Heart left ventricle (tissue), 16 donors: ENCODE measurements at regions not wholly inside any gene's neighbourhood (a gene's known extent, or its start where the extent isn't known, plus 50 kb on each side); places are given as distances from the start of the nearest gene placed in this dataset.

ENCODE experiments used
- ATAC-seq, 4 donors: fragments of 200-7000 bp; cut with Tn5 transposase; one replicate each; pipeline ENCODE4 v1.9.1; 2020 to 2022; ENCODE audit warnings: moderate library complexity in 4 of 4, mild to moderate bottlenecking in 3 of 4, moderate number of reproducible peaks in 1 of 4
- DNase-seq, 5 donors: peaks; one replicate each; pipeline ENCODE4 v3.0.0-alpha.2; 2020
- H3K27ac ChIP-seq, 12 donors: fragments of 200-600 bp; sonication (generic) in 4 of 12; one replicate each; pipeline versions ENCODE4 v1.5.0 to v1.8.0; 2016 to 2022; ENCODE audit warnings: mild to moderate bottlenecking in 2 of 12
- H3K27me3 ChIP-seq, 9 donors: fragments of 200-600 bp; sonication (generic) in 2 of 9; one replicate each; pipeline versions ENCODE4 v1.5.1 to v1.8.0; 2016 to 2022; ENCODE audit warnings: mild to moderate bottlenecking in 3 of 9
- H3K36me3 ChIP-seq, 9 donors: fragments of 200-600 bp; sonication (generic) in 2 of 9; one replicate each; pipeline versions ENCODE4 v1.5.0 to v1.8.0; 2018 to 2022; ENCODE audit warnings: mild to moderate bottlenecking in 2 of 9
- H3K4me1 ChIP-seq, 12 donors: fragments of 200-600 bp; sonication (generic) in 4 of 12; one replicate each; pipeline versions ENCODE4 v1.5.0 to v1.8.0; 2016 to 2022; ENCODE audit warnings: mild to moderate bottlenecking in 3 of 12
- H3K4me3 ChIP-seq, 12 donors: fragments of 200-600 bp; sonication (generic) in 4 of 12; one replicate each; pipeline versions ENCODE4 v1.5.0 to v1.8.0; 2017 to 2022; ENCODE audit warnings: mild to moderate bottlenecking in 9 of 12, moderate library complexity in 4 of 12
- H3K9me3 ChIP-seq, 12 donors: fragments of 200-600 bp; sonication (generic) in 4 of 12; one replicate each; pipeline versions ENCODE4 v1.5.0 to v1.8.0; 2016 to 2022; ENCODE audit warnings: mild to moderate bottlenecking in 1 of 12
- POLR2A ChIP-seq, 2 donors: fragments of 450-650 bp; IDR thresholded peaks; one replicate each; pipeline ENCODE4 v1.6.1; 2017; ENCODE audit warnings: antibody characterized with exemption in 2 of 2, mild to moderate bottlenecking in 2 of 2, moderate library complexity in 2 of 2
- WGBS, 4 donors: extraction: QIAGEN DNeasy Blood & Tissue Kit in 2 of 4; methylation state at CpG; one replicate each; pipeline versions ENCODE4 v1.1.5 to v1.1.7; 2013 to 2018; 5-methylcytosine and 5-hydroxymethylcytosine counted together
- intact Hi-C, 10 donors: fragments of 100-400 bp; cut with DNase I; formaldehyde crosslinking; loops; one replicate each; pipeline versions ENCODE4 v1.11.1 to v1.14.2; 2022
- TF ChIP-seq, protein P1 (sequence below), 12 donors: fragments of 200-600 bp; sonication (generic) in 4 of 12; IDR thresholded peaks; one replicate each; pipeline versions ENCODE4 v1.5.0 to v1.8.0; 2018 to 2022; ENCODE audit warnings: antibody characterized with exemption in 12 of 12, mild to moderate bottlenecking in 5 of 12
- donor health status: ischemic (EF 13 %, LVEDD 7.1; RV severe dilation, severe dysfunction).
- donor health status: healthy with polysubstance abuse.
- donor health status: DM: no; HTN: yes; CAD: no.
- donor health status: DM: no; HTN: no; CAD: no.
- donor health status: ischemic (EF 25% LVEDD 6.9; RV normal size, moderate dysfunction).
- donor health status: ischemic (EF 25% LVEDD 5.7; RV mildly dilated, moderate dysfunction).
- donor health status: healthy.
- donor health status: DM: yes; HTN: yes; CAD: no.
- donor health status: ischemic (EF 35%, LVEDD 5.7; RV mildly dilated, moderate dysfunction).
- donor health status: nonischemic (EF 11% LVEDD 7.7; RV severe dilation, severe dysfunction).
- donor health status: DM: yes; HTN: yes; CAD: no.
- donor health status: PGD.
- donor health status: ischemic (EF 29% LVEDD 5.4; RV normal size, mild dysfunction).
- donor health status: nonischemic (EF 23%, LVEDD 6.1; RV moderate dilation, normal function).

- Histone ChIP-seq H3K4me1 (no peaks in the 10 kb centered on the region), H3K27ac (no peak overlapping the region), H3K36me3 (no peaks in the 10 kb centered on the region), H3K9me3 (peaks cover 0 to 5% (median 0%) of the 10 kb centered on the region in 12 donors), H3K4me3 (no peak overlapping the region), H3K27me3 (no peaks in the 10 kb centered on the region)
- DNase-seq (no peak), ATAC-seq (no peak)
- TF ChIP-seq, protein P1, sequence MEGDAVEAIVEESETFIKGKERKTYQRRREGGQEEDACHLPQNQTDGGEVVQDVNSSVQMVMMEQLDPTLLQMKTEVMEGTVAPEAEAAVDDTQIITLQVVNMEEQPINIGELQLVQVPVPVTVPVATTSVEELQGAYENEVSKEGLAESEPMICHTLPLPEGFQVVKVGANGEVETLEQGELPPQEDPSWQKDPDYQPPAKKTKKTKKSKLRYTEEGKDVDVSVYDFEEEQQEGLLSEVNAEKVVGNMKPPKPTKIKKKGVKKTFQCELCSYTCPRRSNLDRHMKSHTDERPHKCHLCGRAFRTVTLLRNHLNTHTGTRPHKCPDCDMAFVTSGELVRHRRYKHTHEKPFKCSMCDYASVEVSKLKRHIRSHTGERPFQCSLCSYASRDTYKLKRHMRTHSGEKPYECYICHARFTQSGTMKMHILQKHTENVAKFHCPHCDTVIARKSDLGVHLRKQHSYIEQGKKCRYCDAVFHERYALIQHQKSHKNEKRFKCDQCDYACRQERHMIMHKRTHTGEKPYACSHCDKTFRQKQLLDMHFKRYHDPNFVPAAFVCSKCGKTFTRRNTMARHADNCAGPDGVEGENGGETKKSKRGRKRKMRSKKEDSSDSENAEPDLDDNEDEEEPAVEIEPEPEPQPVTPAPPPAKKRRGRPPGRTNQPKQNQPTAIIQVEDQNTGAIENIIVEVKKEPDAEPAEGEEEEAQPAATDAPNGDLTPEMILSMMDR (IDR thresholded peaks at IDR 0.05) = no peak
- no peak for TF ChIP-seq POLR2A (IDR thresholded peaks at IDR 0.05)
- intact Hi-C loops = no loop called here
These were observed 321.8 kb upstream of the STAC start for GRCh38 chr3:36058404-36059030.

- H3K9me3 ChIP-seq = peaks cover 0 to 5% (median 0%) of the 10 kb centered on the region in 12 donors
- no peak overlapping the region for H3K4me3 ChIP-seq
- intact Hi-C loops = no loop called here
- ATAC-seq (no peak), DNase-seq (no peak)
- 64 to 74% (median 67%) methylated on average over 5 of the region's 5 CpGs for WGBS, 4 donors
- no peaks in the 10 kb centered on the region for H3K4me1 ChIP-seq
- H3K27me3 ChIP-seq = no peaks in the 10 kb centered on the region
- no peaks in the 10 kb centered on the region for H3K36me3 ChIP-seq
- H3K27ac ChIP-seq = no peak overlapping the region
- TF ChIP-seq, protein P1 (IDR thresholded peaks at IDR 0.05) = no peak
- no peak for TF ChIP-seq POLR2A (IDR thresholded peaks at IDR 0.05)
These were observed 319.4 kb upstream of the STAC start for GRCh38 chr3:36060950-36061349.

DNA sequence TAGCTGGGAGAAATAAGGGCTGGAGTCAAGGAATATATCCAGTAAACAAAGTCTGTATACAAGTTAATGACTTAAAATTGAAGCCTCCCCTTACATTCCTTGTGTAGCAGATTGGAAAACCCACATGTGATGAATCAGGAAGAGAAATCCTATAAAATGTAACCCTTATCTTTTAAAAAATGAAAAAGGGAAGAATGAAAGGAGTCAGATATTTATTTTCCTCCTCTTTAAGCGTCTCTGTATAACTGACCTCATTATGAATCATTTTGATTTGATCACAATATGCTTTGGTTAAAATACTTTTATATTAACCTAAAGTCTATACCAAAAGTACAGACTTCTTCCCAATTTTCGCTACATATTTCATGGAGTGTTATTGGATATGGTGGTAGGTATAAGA, 316.3 kb upstream of the STAC start:
- intact Hi-C loops = no loop called here
- H3K9me3 ChIP-seq = peaks cover 0 to under 1% (median 0%) of the 10 kb centered on the region in 12 donors
- ATAC-seq (no peak), DNase-seq (no peak)
- H3K4me3 ChIP-seq = no peak overlapping the region
- no peaks in the 10 kb centered on the region for H3K27me3 ChIP-seq
- no peaks in the 10 kb centered on the region for H3K36me3 ChIP-seq
- 83 to 92% (median 90%) methylated on average over 2 of the region's 2 CpGs for WGBS, 4 donors
- H3K27ac ChIP-seq = no peak overlapping the region
- TF ChIP-seq POLR2A (IDR thresholded peaks at IDR 0.05) = no peak
- TF ChIP-seq, protein P1 (IDR thresholded peaks at IDR 0.05) = no peak
- H3K4me1 ChIP-seq = no peaks in the 10 kb centered on the region

DNA sequence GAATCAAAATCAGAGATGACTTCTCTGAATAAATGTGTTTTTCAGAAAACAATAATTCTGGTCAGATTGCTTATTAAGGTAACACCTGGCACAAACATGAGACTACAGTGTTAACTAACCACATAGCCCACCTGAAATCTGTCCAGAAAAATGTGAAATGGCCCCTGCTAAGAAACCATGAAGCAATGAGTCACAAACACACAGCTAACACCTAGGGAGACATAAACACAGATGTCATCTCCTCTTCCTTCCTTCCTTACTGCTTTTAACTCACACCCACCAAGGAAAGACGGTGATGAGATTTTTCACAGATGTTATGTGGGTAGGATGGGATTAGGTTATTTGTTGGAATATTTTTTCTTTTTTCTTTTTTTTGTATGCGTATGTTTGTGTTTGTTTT, 315.0 kb upstream of the STAC start:
- H3K9me3 ChIP-seq = no peaks in the 10 kb centered on the region
- H3K36me3 ChIP-seq = no peaks in the 10 kb centered on the region
- WGBS, 4 donors = 63 to 73% (median 70%) methylated on average over 2 of the region's 2 CpGs
- no peak overlapping the region for H3K27ac ChIP-seq
- intact Hi-C loops = no loop called here
- ATAC-seq = no peak
- no peaks in the 10 kb centered on the region for H3K27me3 ChIP-seq
- DNase-seq = no peak
- TF ChIP-seq, protein P1 (IDR thresholded peaks at IDR 0.05) = no peak
- TF ChIP-seq POLR2A (IDR thresholded peaks at IDR 0.05) = no peak
- no peaks in the 10 kb centered on the region for H3K4me1 ChIP-seq
- H3K4me3 ChIP-seq = no peak overlapping the region
